ENCODE measurements at regions not wholly inside any gene's neighbourhood (a gene's known extent, or its start where the extent isn't known, plus 50 kb on each side); places are given as distances from the start of the nearest gene placed in this dataset.

- TF ChIP-seq CTCF (conservative IDR thresholded peaks at IDR 0.05; ENCODE audit: low read depth, low read length) (no peak), EZH2 (IDR thresholded peaks at IDR 0.05; ENCODE audit: borderline replicate concordance, low read depth, low read length, poor library complexity, severe bottlenecking) (no peak)
Measured at GRCh38 chr9:129264388-129264787, 86.3 kb upstream of the IER5L start.
